Body of pancreas (tissue), 4 donors: ENCODE measurements at regions not wholly inside any gene's neighbourhood (a gene's known extent, or its start where the extent isn't known, plus 50 kb on each side); places are given as distances from the start of the nearest gene placed in this dataset.

Experiments
- ATAC-seq: fragments of 150-250 bp; one replicate; pipeline ENCODE4 v1.9.1; 2016
- DNase-seq, 4 donors: peaks; one replicate each; pipeline ENCODE4 v3.0.0-alpha.2; 2019
- H3K27ac ChIP-seq, 4 donors: fragments of 200-600 bp; sonication (generic); 1 replicate in 3 of 4; 2 replicates in 1 of 4; pipeline versions ENCODE4 v1.5.1 to v1.6.1; 2016 to 2019; ENCODE audit warnings: mild to moderate bottlenecking in 1 of 4, mixed read lengths in 1 of 4, moderate library complexity in 1 of 4
- H3K27me3 ChIP-seq, 2 donors: fragments of 200-600 bp; sonication (generic); one replicate each; pipeline ENCODE4 v1.6.0; 2016; ENCODE audit warnings: mild to moderate bottlenecking in 1 of 2
- H3K36me3 ChIP-seq, 2 donors: fragments of 200-600 bp; sonication (generic); replicated peaks in 1 of 2; 2 replicates each; pipeline ENCODE4 v1.5.1; 2016; ENCODE audit warnings: low read depth in 2 of 2; ENCODE audit not compliant: insufficient read depth in 1 of 2
- H3K4me1 ChIP-seq: fragments of 200-600 bp; sonication (generic); one replicate; pipeline ENCODE4 v1.6.0; 2016
- H3K4me3 ChIP-seq, 2 donors: fragments of 200-600 bp; sonication (generic); 1 replicate in 1 of 2; 2 replicates in 1 of 2; pipeline ENCODE4 v1.5.1; 2016 to 2019
- H3K9me3 ChIP-seq, 3 donors: fragments of 200-600 bp; sonication (generic); 1 replicate in 2 of 3; 2 replicates in 1 of 3; pipeline ENCODE4 v1.5.1; 2016
- POLR2A ChIP-seq, 3 donors: fragments of 450-650 bp; IDR thresholded peaks; one replicate each; pipeline ENCODE4 v1.6.1; 2016; ENCODE audit warnings: antibody characterized with exemption in 3 of 3, mild to moderate bottlenecking in 2 of 3
- WGBS, 2 donors: methylation state at CpG; one replicate each; pipeline ENCODE4 v1.1.5; 2017; 5-methylcytosine and 5-hydroxymethylcytosine counted together
- intact Hi-C: fragments of 100-400 bp; cut with DNase I; formaldehyde crosslinking; loops from one replicate; pipeline ENCODE4 v1.15.1; 2023
- TF ChIP-seq, protein P1 (sequence below), 7 experiments: fragments of 450-650 bp in 4 of 7; fragments of 200-600 bp in 3 of 7; sonication (generic) in 3 of 7; IDR thresholded peaks; one replicate each; pipeline ENCODE4 v1.5.1; 2016 to 2019; ENCODE audit warnings: antibody characterized with exemption in 7 of 7

DNA sequence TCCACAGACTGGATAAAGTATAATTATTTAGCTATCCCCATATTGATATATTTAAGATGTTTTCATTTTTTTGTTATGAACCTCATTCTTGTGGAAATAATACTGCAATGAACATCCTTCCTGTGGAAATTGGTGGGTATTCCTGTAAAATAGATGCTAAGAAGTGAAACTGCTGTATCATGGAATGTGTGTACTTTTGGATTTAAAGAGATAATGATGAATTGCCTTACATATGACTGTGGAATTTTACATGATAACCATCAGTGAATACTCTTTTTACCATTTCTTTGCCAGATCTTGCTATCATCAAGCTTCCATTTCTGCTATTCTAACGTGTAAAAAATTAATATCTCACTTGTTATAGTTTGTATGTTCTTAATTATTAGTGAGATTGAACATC lies 847.9 kb downstream of the EFNA5 start:
- no peaks in the 10 kb centered on the region for H3K36me3 ChIP-seq
- TF ChIP-seq, protein P1, sequence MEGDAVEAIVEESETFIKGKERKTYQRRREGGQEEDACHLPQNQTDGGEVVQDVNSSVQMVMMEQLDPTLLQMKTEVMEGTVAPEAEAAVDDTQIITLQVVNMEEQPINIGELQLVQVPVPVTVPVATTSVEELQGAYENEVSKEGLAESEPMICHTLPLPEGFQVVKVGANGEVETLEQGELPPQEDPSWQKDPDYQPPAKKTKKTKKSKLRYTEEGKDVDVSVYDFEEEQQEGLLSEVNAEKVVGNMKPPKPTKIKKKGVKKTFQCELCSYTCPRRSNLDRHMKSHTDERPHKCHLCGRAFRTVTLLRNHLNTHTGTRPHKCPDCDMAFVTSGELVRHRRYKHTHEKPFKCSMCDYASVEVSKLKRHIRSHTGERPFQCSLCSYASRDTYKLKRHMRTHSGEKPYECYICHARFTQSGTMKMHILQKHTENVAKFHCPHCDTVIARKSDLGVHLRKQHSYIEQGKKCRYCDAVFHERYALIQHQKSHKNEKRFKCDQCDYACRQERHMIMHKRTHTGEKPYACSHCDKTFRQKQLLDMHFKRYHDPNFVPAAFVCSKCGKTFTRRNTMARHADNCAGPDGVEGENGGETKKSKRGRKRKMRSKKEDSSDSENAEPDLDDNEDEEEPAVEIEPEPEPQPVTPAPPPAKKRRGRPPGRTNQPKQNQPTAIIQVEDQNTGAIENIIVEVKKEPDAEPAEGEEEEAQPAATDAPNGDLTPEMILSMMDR (IDR thresholded peaks at IDR 0.05): no peak
- no peak for TF ChIP-seq POLR2A (IDR thresholded peaks at IDR 0.05)
- no peak overlapping the region for H3K4me3 ChIP-seq
- H3K27ac ChIP-seq: no peak overlapping the region
- no peaks in the 10 kb centered on the region for H3K27me3 ChIP-seq
- ATAC-seq (no peak), DNase-seq (no peak)
- H3K9me3 ChIP-seq: no peaks in the 10 kb centered on the region
- H3K4me1 ChIP-seq: no peaks in the 10 kb centered on the region
- WGBS, 2 donors: 46 to 59% methylated on average over 1 of the region's 1 CpG
- intact Hi-C loops: no loop called here

DNA sequence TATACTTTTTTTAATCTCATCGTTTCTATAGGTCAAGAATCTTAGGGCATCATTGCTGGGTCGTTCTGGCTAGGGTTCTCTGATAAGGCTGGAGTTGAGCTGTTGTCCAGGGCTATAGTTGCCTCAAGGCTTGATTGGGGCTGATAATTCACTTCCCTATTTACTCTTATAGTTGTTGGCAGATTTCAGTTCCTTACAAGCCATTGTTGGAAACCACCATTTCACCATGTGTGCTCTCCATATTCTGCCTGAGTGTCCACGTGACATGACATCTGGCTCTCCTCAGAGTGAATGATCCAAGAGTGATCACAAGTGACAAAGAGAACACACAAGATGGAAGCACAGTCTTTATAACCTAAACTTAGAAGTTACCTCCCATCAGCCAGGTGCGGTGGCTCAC lies 852.2 kb downstream of the EFNA5 start:
- no peak for DNase-seq
- H3K27ac ChIP-seq: no peak overlapping the region
- no peak overlapping the region for H3K4me3 ChIP-seq
- intact Hi-C loops: no loop called here
- 64 to 67% methylated on average over 4 of the region's 4 CpGs for WGBS, 2 donors
- TF ChIP-seq, protein P1 (IDR thresholded peaks at IDR 0.05): no peak
- no peak for TF ChIP-seq POLR2A (IDR thresholded peaks at IDR 0.05)
- ATAC-seq: no peak
- H3K27me3 ChIP-seq: no peaks in the 10 kb centered on the region
- no peaks in the 10 kb centered on the region for H3K4me1 ChIP-seq
- H3K36me3 ChIP-seq: no peaks in the 10 kb centered on the region
- no peaks in the 10 kb centered on the region for H3K9me3 ChIP-seq

DNA sequence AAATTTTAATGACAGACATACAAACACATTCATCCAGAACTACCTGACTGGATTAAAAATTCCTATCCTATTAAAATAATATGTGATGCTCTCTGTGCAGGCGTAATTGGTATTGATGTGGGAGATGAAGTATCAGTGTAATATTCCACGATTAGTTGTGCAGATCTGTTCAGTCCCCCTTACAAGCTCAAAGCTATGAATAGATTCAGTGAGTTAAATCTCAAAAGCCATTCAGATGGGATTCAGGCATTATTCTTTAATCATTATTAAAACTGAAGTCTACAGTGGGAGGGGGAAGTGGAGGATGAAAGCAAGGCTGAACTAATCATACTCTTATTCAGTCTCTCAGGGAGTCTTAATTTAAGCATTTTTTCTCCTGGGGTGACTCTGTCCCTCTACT lies 855.8 kb downstream of the EFNA5 start:
- WGBS, 2 donors: 55 to 61% methylated on average over 2 of the region's 2 CpGs
- Histone ChIP-seq H3K9me3 (no peaks in the 10 kb centered on the region), H3K27me3 (no peaks in the 10 kb centered on the region), H3K4me3 (no peak overlapping the region), H3K4me1 (no peaks in the 10 kb centered on the region), H3K27ac (no peak overlapping the region), H3K36me3 (no peaks in the 10 kb centered on the region)
- intact Hi-C loops: no loop called here
- TF ChIP-seq, protein P1 (IDR thresholded peaks at IDR 0.05): no peak
- no peak for TF ChIP-seq POLR2A (IDR thresholded peaks at IDR 0.05)
- DNase-seq (no peak), ATAC-seq (no peak)

DNA sequence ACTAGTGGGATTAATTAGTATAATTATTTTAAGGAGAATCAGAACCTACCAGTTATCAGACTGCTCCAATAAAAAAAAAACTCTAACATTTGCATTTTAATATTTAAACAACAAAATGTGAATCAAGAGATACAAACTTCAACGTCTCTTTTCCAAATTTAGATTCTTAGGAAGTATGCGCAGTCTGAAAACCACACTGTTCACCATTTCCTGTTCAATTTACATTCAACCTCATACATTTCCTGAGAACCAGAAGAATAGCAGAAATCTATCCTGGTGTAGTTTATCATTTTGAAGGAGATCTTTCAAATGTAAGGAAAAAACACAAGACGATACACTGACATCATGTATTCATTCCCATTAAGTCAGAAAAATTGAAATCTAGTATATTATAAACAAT lies 869.2 kb downstream of the EFNA5 start:
- Histone ChIP-seq H3K9me3 (no peaks in the 10 kb centered on the region), H3K4me1 (no peaks in the 10 kb centered on the region), H3K36me3 (no peaks in the 10 kb centered on the region), H3K27ac (no peak overlapping the region), H3K27me3 (no peaks in the 10 kb centered on the region), H3K4me3 (no peak overlapping the region)
- WGBS, 2 donors: 49 to 56% methylated on average over 3 of the region's 3 CpGs
- intact Hi-C loops: no loop called here
- TF ChIP-seq, protein P1 (IDR thresholded peaks at IDR 0.05): no peak
- TF ChIP-seq POLR2A (IDR thresholded peaks at IDR 0.05): no peak
- DNase-seq (no peak), ATAC-seq (no peak)

DNA sequence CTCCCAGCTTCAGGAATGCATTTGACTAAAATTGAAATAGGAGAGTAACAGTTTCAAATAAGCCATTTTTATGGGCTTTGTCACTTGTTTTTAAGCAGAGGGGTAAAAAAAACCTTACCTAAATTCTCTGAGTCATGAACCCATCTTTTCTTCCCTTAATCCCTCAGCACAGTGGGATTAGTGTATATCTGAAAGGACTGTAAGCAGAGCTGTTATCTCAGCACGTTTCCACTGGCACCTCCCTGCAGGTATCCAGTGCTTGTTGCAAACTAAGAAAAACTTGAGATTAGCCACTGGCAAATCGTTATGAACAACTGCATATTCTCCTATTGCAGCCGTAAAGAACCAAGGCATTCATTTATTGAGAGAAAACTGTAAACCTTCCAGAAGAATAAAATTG lies 872.7 kb downstream of the EFNA5 start:
- H3K27me3 ChIP-seq: no peaks in the 10 kb centered on the region
- intact Hi-C loops: no loop called here
- DNase-seq (no peak), ATAC-seq (no peak)
- WGBS, 2 donors: 36 to 42% methylated on average over 3 of the region's 3 CpGs
- H3K9me3 ChIP-seq: no peaks in the 10 kb centered on the region
- no peak for TF ChIP-seq POLR2A (IDR thresholded peaks at IDR 0.05)
- TF ChIP-seq, protein P1 (IDR thresholded peaks at IDR 0.05): no peak
- no peaks in the 10 kb centered on the region for H3K36me3 ChIP-seq
- H3K4me1 ChIP-seq: no peaks in the 10 kb centered on the region
- no peak overlapping the region for H3K27ac ChIP-seq
- no peak overlapping the region for H3K4me3 ChIP-seq
